UCSD-AML1 (cell line): ENCODE measurements at regions not wholly inside any gene's neighbourhood (a gene's known extent, or its start where the extent isn't known, plus 50 kb on each side); places are given as distances from the start of the nearest gene placed in this dataset.
"Not testable (repeated sequence)": the region's sequence is repeated elsewhere in the genome, so short reads cannot be mapped to it uniquely, and the experiment has no call there.

Experiments
- DNase-seq: peaks from one replicate; lab custom pipeline; 2025; ENCODE audit not compliant: unreplicated experiment; lab: John Stamatoyannopoulos, UW

GRCh38 chr2:2731816-2732284 is 400.8 kb upstream of the MYT1L start:
- no peak for DNase-seq

DNA sequence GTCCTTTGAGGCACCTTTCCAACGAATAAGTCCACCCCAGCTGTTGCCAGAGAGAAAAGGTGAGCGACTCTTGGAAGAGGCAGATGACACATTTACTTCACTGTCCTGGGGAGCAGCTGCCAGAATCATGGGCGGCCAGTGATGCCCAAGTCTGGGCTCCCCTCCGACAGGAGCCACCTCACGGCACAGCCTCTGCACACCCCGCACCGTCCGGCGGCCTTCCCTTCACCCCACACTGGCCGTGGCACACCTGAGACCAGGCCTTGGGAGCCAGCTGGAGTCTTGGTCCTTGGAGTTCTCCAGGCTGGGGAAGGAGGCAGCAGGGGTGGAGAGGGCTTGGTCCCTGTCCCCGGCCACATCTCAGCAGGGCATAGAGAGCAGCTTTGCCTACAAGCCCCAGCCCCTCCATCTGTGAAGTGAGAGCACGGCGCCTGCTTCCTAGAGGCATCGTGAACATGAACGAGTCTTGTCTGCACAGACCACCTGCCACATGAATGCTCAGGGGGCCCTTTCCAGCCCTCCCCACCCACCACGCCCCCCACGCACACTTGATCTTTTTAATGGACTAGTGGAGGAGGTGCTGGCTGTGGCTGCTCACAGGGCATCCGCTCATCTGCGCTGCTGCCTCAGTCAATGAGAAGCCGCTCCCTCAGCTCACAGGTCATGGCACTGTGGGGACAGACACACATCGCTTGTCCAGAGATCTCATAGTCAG is 400.2 kb upstream of the MYT1L start:
- no peak for DNase-seq

DNA sequence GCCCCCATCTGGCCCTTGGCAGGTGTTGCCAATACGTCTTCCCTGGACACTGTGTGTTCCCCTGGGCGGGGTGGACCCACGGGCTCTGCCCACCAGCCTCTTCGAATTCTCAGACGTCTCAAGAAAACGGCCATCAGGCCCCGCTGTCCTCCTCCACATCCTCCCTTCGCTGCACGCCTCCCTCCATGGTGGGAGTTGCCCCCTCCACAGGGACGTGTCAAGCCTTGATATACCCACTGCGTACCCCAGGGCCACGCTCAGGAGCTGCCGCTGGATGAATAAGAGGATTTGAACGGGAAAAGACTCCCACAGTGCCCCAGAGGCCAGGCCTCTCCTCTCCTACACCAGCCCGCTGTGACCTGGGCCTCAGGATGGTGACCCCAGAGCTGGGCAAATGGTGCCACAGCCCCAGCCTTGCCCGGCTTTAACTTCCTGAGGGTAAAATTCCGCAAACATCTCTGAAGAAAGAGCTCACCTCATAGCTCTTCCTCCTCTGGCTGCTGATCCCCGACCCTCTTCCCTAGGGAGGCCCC is 399.3 kb upstream of the MYT1L start:
- no peak for DNase-seq

- DNase-seq, result no peak
Measured at GRCh38 chr2:2729246-2729645, 398.2 kb upstream of the MYT1L start.

DNA sequence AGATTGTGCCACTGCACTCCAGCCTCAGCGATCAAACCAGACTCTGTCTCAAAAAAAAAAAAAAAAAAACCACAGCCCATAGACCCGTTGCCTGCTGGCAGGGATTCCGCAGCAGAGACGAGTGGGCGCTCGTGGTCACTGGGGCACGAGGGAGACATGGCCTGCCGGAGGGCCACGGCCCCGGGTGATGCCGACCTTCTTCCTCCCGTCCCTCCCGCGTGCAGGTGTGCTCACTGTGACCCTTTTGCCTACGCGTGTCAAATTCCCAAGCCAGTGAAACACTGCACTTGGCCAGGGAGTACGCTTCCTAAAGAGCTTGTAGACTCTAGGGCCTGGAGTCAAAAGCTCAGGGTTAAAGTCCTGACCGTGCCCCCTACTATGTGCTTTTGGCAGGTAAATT is 397.6 kb upstream of the MYT1L start:
- DNase-seq, result no peak

DNA sequence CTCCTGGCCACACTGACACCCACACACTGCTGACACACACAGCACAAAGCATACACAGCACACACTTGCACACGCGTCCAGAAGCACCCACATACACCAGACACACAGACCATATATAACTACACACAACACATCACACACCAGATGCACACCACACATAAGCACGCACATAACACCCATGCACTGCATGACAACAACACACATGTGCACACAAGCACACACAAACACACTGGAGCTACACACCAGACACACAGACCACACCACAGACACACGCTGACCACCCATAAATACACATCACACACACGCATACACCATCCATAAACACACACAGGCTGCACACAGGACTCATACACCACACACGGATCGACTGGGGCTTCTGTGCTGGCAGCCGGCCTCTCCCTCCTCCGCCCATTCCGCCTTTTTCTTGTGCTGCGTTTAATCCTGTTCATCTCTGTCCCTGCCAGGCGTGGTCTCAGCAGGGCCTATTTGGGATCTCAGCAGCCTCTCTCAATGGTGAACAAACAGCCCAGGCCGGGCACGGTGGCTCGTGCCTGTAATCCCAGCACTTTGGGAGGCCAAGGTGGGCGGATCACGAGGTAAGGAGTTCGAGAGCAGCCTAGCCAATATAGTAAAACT is 396.9 kb upstream of the MYT1L start:
- DNase-seq, result no peak

- no peak for DNase-seq
Measured at GRCh38 chr2:2726163-2726562, 395.1 kb upstream of the MYT1L start.

DNA sequence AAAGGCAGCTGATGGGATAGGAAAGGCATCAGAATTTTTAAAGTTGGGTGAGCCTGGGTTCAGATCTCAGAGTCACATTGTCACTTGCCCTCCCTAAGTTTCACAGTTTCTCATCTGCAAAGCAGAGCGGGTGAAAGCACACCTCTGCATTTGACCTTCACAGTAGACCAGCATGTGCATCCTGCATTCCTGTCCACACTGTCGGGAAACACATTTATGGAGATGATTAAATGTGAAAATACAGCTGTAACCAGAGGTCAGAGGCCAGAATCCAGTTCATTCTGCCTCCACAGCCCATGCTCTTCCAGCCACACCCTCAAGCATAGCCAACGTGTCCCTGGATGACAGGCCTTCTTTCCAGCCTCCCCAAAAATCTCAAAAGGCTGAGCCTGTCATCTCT is 392.0 kb upstream of the MYT1L start:
- no peak for DNase-seq

DNA sequence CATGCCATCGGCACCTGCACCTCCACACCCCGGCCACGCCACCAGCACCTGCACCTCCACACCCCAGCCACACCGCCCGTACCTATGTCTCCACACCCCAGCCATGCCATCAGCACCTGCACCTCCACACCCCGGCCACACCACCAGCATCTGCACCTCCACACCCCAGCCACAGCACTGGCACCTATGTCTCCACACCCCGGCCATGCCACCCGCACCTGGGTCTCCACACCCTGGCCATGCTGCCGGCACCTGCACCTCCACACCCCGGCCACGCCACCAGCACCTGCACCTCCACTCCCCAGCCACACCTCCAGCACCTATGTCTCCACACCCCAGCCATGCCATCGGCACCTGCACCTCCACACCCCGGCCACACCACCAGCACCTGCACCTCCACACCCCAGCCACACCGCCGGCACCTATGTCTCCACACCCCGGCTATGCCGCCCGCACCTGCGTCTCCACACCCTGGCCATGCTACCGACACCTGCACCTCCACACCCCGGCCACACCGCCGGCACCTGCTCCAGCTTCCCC is 390.3 kb upstream of the MYT1L start:
- no peak for DNase-seq

GRCh38 chr2:2720806-2721205 is 389.7 kb upstream of the MYT1L start:
- not testable (repeated sequence) for DNase-seq

- no peak for DNase-seq
Measured at GRCh38 chr2:2720351-2720750, 389.3 kb upstream of the MYT1L start.

GRCh38 chr2:2719781-2720180 is 388.7 kb upstream of the MYT1L start:
- DNase-seq, result no peak

- no peak for DNase-seq
Measured at GRCh38 chr2:2719015-2719414, 387.9 kb upstream of the MYT1L start.

GRCh38 chr2:2717406-2717805 is 386.3 kb upstream of the MYT1L start:
- no peak for DNase-seq

GRCh38 chr2:2716771-2717170 is 385.7 kb upstream of the MYT1L start:
- DNase-seq, result no peak

- no peak for DNase-seq
Measured at GRCh38 chr2:2715036-2715818, 384.2 kb upstream of the MYT1L start.

DNA sequence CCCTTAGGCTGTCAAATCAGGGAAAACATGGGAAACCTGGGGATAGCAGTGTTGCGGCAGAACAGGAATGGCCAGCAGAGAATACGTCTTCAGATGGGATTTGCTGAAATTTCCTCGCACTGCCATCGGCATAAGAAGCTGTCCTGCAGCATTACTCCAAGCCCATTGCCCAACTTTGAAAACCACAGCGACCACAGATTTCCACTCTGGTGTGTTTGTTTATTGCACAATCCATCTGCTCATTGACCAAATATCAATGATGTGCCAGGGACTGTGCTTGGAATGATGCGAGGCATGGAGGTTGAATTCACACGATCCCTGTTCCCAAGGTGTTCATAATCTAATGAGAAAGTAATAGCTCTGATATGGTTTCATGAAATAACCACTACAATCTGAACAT is 383.3 kb upstream of the MYT1L start:
- DNase-seq, result no peak

- DNase-seq, result no peak
Measured at GRCh38 chr2:2709431-2709770, 378.3 kb upstream of the MYT1L start.

DNA sequence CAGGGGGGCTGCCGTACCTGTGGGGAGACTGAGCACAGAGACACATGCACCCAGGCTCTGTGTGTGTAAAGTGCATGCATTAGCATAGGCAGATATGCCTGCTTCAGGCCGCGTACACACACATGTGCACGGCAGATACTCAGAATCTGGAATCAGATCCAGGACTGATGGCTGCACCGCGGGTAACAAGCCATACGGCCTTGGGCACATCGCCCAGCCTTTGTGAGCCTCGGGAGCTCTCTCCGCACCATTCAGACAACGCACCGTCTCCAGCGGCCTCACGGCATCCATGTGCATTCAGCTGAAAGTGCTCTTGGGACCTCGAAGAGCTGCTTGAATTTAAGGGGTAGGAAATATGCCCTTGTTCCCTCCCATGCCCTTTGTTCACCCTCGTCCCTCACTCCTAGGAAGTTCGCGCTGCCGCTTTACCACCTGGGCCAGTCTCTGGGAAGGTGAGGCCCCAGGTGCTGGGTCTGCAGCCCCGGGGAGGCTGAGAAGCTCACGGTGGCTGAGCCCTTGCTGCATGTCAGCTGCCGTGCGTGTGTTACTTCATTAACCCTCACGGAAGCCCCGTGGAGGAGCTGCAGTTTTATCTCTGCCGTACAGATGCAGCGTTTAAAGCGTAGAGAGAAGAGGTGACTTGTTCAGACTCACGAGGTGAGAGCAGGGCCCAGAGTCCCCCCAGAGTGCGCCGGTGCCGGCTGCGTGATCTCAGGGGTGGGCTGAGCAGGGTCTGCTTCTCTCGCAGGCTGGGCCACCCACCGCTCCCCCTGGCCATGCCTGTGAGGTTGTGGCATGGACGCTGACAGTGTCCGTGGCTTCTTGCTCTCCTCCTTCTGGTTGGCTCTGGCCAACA is 377.7 kb upstream of the MYT1L start:
- no peak for DNase-seq

GRCh38 chr2:2707206-2707991 is 376.3 kb upstream of the MYT1L start:
- no peak for DNase-seq
